ENCODE measurements at regions not wholly inside any gene's neighbourhood (a gene's known extent, or its start where the extent isn't known, plus 50 kb on each side); places are given as distances from the start of the nearest gene placed in this dataset.

DNA sequence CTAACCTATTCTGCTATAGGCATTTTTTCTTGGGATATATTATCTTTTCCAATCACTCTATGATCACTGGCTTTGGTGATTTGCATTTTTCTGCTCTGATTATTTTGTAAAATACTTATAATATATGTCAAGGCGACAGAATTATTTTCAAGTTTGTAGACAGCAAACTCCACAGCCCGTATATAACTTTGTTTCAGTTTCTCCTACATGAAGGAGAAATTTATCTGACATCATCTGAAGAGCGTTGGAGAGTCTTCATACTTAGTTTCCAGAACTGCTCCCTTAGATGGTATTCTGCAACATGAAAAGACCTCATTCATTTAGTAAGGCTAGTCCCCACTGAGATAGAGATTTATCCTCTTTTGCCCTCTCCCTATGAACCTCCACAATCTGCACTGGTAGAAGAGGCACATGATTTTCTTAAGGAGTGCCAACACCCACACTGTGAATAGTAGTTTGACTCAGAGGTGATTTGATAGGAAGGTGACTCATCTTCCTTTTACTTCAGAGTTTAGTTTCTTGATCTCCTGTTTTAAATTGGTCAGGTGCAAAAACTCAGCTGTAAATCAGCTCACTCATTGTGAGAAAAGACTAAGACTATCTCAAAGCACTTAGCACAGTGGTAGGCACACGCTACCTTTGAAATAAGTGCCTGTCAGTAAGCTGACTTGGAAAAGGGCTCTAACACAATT, 1848.6 kb upstream of the CELF4 start:
- TF ChIP-seq, protein P1, sequence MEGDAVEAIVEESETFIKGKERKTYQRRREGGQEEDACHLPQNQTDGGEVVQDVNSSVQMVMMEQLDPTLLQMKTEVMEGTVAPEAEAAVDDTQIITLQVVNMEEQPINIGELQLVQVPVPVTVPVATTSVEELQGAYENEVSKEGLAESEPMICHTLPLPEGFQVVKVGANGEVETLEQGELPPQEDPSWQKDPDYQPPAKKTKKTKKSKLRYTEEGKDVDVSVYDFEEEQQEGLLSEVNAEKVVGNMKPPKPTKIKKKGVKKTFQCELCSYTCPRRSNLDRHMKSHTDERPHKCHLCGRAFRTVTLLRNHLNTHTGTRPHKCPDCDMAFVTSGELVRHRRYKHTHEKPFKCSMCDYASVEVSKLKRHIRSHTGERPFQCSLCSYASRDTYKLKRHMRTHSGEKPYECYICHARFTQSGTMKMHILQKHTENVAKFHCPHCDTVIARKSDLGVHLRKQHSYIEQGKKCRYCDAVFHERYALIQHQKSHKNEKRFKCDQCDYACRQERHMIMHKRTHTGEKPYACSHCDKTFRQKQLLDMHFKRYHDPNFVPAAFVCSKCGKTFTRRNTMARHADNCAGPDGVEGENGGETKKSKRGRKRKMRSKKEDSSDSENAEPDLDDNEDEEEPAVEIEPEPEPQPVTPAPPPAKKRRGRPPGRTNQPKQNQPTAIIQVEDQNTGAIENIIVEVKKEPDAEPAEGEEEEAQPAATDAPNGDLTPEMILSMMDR (IDR thresholded peaks at IDR 0.05; ENCODE audit: low read depth, low read length), result no peak
- DNase-seq (ENCODE audit: low read depth in 2 of 2), result peak; percentile 39 to 53
- H3K4me3 ChIP-seq (replicated peaks in 1 of 2; ENCODE audit: low read depth in 2 of 2, low read length in 2 of 2), result no peak overlapping the region

DNA sequence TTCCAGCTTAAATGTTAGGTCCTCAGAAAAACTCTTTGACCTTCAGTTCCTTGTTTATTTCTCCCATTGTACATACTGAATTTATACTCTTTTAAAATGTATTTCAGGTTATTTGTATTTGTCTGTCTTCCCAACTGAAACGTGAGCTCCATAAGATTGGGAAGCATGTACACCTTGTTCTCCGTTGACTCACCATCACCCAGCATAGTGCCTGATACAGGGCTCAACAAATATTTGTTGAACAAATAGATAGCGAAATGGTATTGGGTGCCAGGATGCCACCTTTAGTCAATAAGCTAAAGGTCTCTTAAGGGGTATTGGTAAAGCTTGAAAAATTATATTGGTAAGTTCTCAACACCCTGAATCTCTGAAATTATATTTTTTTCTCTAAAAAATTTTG, 1841.3 kb upstream of the CELF4 start:
- H3K4me3 ChIP-seq (replicated peaks in 1 of 2; ENCODE audit: low read depth in 2 of 2, low read length in 2 of 2), result no peak overlapping the region
- no peak for DNase-seq (ENCODE audit: low read depth in 2 of 2)
- TF ChIP-seq, protein P1 (IDR thresholded peaks at IDR 0.05; ENCODE audit: low read depth, low read length), result no peak

- no peak for DNase-seq (ENCODE audit: low read depth in 2 of 2)
- no peak overlapping the region for H3K4me3 ChIP-seq (replicated peaks in 1 of 2; ENCODE audit: low read depth in 2 of 2, low read length in 2 of 2)
- TF ChIP-seq, protein P1 (IDR thresholded peaks at IDR 0.05; ENCODE audit: low read depth, low read length), result no peak
Measured at GRCh38 chr18:39403121-39403520, 1837.5 kb upstream of the CELF4 start.

DNA sequence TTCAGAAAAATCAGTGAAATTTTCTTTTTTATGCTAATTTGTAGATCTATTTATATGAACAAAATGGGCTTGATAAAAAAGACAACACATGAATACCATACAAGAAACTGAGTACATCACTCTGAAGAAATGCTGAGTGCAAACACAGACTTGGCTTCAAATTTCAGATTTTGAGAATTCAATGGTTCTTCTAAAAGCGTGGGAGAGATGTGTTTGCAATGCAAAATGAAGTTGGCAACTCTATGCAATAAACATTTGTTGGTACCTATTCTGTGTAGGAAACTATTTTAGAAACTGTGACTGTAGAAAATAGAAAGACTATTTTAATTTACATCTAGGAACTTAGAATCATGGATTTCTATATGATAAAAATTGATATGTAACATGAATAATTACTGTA, 1834.1 kb upstream of the CELF4 start:
- TF ChIP-seq, protein P1 (IDR thresholded peaks at IDR 0.05; ENCODE audit: low read depth, low read length), result no peak
- no peak for DNase-seq (ENCODE audit: low read depth in 2 of 2)
- H3K4me3 ChIP-seq (replicated peaks in 1 of 2; ENCODE audit: low read depth in 2 of 2, low read length in 2 of 2), result no peak overlapping the region

DNA sequence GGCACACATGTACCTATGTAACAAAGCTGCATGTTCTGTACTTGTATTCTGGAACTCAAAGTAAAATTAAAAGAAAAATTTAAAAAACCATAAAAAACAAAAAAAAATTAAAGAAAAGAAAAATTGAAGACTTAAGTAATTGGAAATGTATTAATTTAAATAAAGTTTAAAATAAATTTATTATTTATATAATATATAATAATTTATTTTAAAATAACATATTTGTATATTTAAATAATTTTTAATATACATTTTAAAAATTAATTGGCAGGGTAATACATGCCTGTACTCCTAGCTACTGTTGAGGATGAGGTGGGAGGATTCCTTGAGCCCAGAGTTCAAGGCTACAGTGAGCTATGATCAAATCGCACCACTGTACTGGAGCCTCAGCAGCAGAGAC, 1830.6 kb upstream of the CELF4 start:
- H3K4me3 ChIP-seq (replicated peaks in 1 of 2; ENCODE audit: low read depth in 2 of 2, low read length in 2 of 2), result no peak overlapping the region
- DNase-seq (ENCODE audit: low read depth in 2 of 2), result no peak
- TF ChIP-seq, protein P1 (IDR thresholded peaks at IDR 0.05; ENCODE audit: low read depth, low read length), result no peak

GRCh38 chr18:39389800-39390379, 1824.3 kb upstream of the CELF4 start:
- H3K4me3 ChIP-seq (replicated peaks in 1 of 2; ENCODE audit: low read depth in 2 of 2, low read length in 2 of 2), result no peak overlapping the region
- DNase-seq (ENCODE audit: low read depth in 2 of 2), result peak in 1 of 2 donors; percentile 33
- TF ChIP-seq, protein P1 (IDR thresholded peaks at IDR 0.05; ENCODE audit: low read depth, low read length), result no peak
